Psoas muscle (tissue), 7 donors: ENCODE measurements at regions not wholly inside any gene's neighbourhood (a gene's known extent, or its start where the extent isn't known, plus 50 kb on each side); places are given as distances from the start of the nearest gene placed in this dataset.
"Not testable (repeated sequence)": the region's sequence is repeated elsewhere in the genome, so short reads cannot be mapped to it uniquely, and the experiment has no call there.

Experiments used
- ATAC-seq, 4 donors: fragments of 200-7000 bp; cut with Tn5 transposase; one replicate each; pipeline ENCODE4 v1.9.1; 2020; ENCODE audit warnings: moderate library complexity in 3 of 4, mild to moderate bottlenecking in 2 of 4
- DNase-seq, 2 donors: peaks; one replicate each; pipeline ENCODE4 v3.0.0-alpha.2; 2020
- H3K27ac ChIP-seq: fragments of 200-600 bp; one replicate; pipeline ENCODE4 v1.8.0; 2022
- H3K27me3 ChIP-seq, 3 donors: fragments of 200-600 bp in 1 of 3; one replicate each; pipeline versions ENCODE4 v1.6.1 to v1.8.0; 2013 to 2022; ENCODE audit warnings: low read length in 2 of 3, mild to moderate bottlenecking in 2 of 3, moderate library complexity in 1 of 3; ENCODE audit not compliant: insufficient read depth in 3 of 3
- H3K36me3 ChIP-seq, 2 donors: fragments of 200-600 bp in 1 of 2; one replicate each; pipeline versions ENCODE4 v1.6.1 to v1.8.0; 2013 to 2022; ENCODE audit warnings: low read depth in 1 of 2, mild to moderate bottlenecking in 1 of 2, moderate library complexity in 1 of 2; ENCODE audit not compliant: insufficient read depth in 1 of 2
- H3K4me1 ChIP-seq: fragments of 200-600 bp; one replicate; pipeline ENCODE4 v1.8.0; 2022
- H3K4me3 ChIP-seq: fragments of 200-600 bp; one replicate; pipeline ENCODE4 v1.8.0; 2022; ENCODE audit warnings: mild to moderate bottlenecking
- H3K9me3 ChIP-seq: fragments of 200-600 bp; one replicate; pipeline ENCODE4 v1.8.0; 2022
- WGBS, 3 donors: extraction: QIAGEN DNeasy Blood & Tissue Kit; methylation state at CpG; one replicate each; pipeline versions ENCODE4 v1.1.6 to v1.1.7; 2013; 5-methylcytosine and 5-hydroxymethylcytosine counted together
- intact Hi-C, 2 donors: fragments of 100-400 bp; cut with DNase I; formaldehyde crosslinking; loops; one replicate each; pipeline versions ENCODE4 v1.11.0 to v1.14.2; 2022
- TF ChIP-seq, protein P1 (sequence below): fragments of 200-600 bp; IDR thresholded peaks from one replicate; pipeline ENCODE4 v1.8.0; 2022; ENCODE audit warnings: antibody characterized with exemption
- donor health status: healthy with polysubstance abuse.
- donor health status: DM: no; HTN: no; CAD: no; lungs with moderate emphysema.
- donor health status: Bipolar disorder and iron deficiency.
- donor health status: healthy.
- donor health status: DM: yes; HTN: yes; CAD: no.
- donor health status: DM: no; HTN: no; CAD: no.
- donor health status: DM: yes; HTN: yes; CAD: no.

DNA sequence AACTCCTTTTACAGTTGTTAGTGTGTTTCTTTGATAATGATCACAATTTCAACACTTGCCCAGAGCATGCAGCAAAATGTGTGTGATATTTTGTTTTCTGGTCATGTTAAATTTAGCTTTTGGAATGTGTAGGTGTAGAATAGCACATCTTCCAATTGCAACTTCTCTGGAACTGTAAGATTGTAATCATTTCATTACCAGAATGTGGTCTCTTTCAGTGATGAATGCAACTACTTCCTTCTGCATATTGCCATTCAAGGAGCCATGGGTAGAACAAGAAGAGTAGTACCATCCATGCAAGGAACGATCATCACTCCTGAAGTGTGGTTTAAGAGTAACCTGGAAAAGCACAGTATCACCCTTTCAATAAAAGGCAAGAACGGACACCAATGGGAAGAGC lies 548.8 kb upstream of the ZNF804A start:
- Histone ChIP-seq H3K4me1 (no peaks in the 10 kb centered on the region), H3K36me3 (no peaks in the 10 kb centered on the region), H3K27me3 (no peaks in the 10 kb centered on the region), H3K27ac (no peak overlapping the region), H3K9me3 (no peaks in the 10 kb centered on the region), H3K4me3 (no peak overlapping the region)
- no peak for DNase-seq
- ATAC-seq = no peak
- intact Hi-C loops = no loop called here
- WGBS, 3 donors = 91 to 96% (median 94%) methylated on average over 2 of the region's 2 CpGs
- TF ChIP-seq, protein P1, sequence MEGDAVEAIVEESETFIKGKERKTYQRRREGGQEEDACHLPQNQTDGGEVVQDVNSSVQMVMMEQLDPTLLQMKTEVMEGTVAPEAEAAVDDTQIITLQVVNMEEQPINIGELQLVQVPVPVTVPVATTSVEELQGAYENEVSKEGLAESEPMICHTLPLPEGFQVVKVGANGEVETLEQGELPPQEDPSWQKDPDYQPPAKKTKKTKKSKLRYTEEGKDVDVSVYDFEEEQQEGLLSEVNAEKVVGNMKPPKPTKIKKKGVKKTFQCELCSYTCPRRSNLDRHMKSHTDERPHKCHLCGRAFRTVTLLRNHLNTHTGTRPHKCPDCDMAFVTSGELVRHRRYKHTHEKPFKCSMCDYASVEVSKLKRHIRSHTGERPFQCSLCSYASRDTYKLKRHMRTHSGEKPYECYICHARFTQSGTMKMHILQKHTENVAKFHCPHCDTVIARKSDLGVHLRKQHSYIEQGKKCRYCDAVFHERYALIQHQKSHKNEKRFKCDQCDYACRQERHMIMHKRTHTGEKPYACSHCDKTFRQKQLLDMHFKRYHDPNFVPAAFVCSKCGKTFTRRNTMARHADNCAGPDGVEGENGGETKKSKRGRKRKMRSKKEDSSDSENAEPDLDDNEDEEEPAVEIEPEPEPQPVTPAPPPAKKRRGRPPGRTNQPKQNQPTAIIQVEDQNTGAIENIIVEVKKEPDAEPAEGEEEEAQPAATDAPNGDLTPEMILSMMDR = no peak

DNA sequence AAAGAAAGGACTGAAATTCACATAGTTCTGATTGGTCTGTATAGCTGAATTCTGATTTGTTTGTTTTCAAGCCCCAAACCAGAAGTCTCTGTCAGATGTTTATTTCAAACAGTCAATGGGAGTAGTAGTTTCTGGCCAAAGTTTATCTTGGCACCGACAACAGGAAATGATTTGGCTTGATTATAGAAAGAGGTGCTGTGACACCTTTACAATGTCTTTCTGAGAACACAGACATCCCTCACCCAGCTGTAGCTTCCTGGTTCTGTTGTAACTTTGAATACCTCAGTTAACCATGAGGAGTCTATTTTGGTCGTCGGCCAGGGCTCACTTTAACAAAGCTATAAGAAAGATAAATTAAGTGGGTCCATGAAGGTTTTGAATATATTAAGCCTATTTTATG lies 545.0 kb upstream of the ZNF804A start:
- TF ChIP-seq, protein P1 = no peak

DNA sequence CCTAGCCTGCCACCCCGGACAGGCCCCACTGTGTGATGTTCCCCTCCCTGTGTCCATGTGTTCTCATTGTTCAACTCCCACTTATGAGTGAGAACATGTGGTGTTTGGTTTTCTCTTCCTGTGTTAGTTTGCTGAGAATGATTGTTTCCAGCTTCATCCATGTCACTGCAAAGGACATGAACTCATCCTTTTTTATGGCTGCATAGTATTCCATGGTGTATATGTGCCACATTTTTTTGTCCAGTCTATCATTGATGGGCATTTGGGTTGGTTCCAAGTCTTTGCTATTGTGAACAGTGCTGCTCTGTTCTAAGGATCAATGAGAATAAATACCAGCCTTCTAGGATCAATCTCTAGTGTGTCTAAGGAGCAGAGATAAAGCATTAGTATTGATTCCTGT lies 543.9 kb upstream of the ZNF804A start:
- H3K27ac ChIP-seq, H3K4me1 ChIP-seq, H3K4me3 ChIP-seq, DNase-seq, intact Hi-C loops, ATAC-seq, H3K27me3 ChIP-seq, H3K36me3 ChIP-seq, H3K9me3 ChIP-seq: not testable (repeated sequence)
- WGBS, 3 donors = 93 to 100% (median 100%) methylated on average over 1 of the region's 1 CpG

More for the DNA sequence above, 545.0 kb upstream of the ZNF804A start:
- ATAC-seq = no peak
- WGBS, 3 donors = 62 to 71% (median 67%) methylated on average over 3 of the region's 3 CpGs
- Histone ChIP-seq H3K4me3 (no peak overlapping the region), H3K9me3 (no peaks in the 10 kb centered on the region), H3K4me1 (no peaks in the 10 kb centered on the region), H3K36me3 (no peaks in the 10 kb centered on the region), H3K27ac (no peak overlapping the region), H3K27me3 (no peaks in the 10 kb centered on the region)
- intact Hi-C loops = no loop called here
- DNase-seq = no peak

DNA sequence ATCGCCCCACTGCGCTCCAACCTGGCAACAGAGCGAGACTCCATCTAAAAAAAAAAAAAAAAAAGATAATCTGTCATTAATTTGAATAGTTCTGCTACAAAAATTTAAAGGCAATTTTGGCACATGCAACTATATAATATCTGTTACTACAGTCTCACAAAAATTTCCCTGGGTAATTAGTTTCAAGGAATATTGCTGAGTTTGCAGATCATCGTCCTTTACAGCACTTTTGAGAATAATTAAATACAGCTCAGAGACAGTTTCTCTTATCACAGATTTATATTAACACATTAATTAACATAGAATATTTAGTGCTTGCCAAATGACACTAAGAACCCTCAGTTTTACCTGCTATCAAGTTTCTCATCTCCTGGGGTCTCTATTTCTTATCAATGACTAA lies 540.4 kb upstream of the ZNF804A start:
- DNase-seq = no peak
- ATAC-seq = no peak
- Histone ChIP-seq H3K27me3 (no peaks in the 10 kb centered on the region), H3K27ac (no peak overlapping the region), H3K9me3 (no peaks in the 10 kb centered on the region), H3K36me3 (no peaks in the 10 kb centered on the region), H3K4me1 (no peaks in the 10 kb centered on the region), H3K4me3 (no peak overlapping the region)
- intact Hi-C loops = no loop called here
- WGBS, 3 donors = 81 to 86% (median 81%) methylated on average over 4 of the region's 4 CpGs
- TF ChIP-seq, protein P1 = no peak

DNA sequence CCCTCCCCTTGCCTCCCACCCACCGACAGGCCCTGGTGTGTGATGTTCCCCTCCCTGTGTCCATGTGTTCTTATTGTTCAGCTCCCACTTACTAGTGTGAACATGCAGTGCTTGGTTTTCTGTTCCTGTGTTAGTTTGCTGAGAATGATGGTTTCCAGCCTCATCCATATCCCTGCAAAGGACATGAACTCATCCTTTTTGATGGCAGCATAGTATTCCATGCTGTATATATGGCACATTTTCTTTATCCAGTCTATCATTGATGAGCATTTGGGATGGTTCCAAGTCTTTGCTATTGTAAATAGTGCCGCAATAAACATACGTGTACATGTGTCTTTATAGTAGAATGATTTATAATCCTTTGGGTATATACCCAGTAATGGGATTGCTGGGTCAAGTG lies 538.1 kb upstream of the ZNF804A start:
- ATAC-seq, H3K36me3 ChIP-seq, DNase-seq, H3K4me3 ChIP-seq, H3K27me3 ChIP-seq, H3K4me1 ChIP-seq, intact Hi-C loops, H3K27ac ChIP-seq, H3K9me3 ChIP-seq: not testable (repeated sequence)
- 94 to 95% (median 94%) methylated on average over 3 of the region's 3 CpGs for WGBS, 3 donors

DNA sequence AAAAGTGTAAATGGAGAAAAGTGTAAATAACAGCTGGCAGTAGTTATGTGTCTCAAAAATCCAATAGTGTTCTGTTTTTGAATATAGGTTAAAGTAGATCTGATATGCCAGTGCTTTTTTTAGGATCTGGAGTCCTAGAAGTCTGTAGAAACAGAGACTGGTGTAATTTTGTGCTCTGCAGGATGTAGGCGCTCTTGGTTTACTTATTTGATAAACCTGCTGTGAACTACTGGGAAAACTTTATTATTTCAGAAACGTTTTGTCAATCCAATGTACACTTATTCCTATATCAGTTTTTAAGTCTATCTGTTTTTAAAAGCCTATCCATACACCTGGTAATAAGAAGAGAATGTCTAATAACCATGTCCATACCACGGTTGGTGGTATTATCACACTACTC lies 530.8 kb upstream of the ZNF804A start:
- H3K4me1 ChIP-seq = no peaks in the 10 kb centered on the region
- no peaks in the 10 kb centered on the region for H3K27me3 ChIP-seq
- no peaks in the 10 kb centered on the region for H3K9me3 ChIP-seq
- DNase-seq (no peak), ATAC-seq (no peak)
- TF ChIP-seq, protein P1 = no peak
- no peaks in the 10 kb centered on the region for H3K36me3 ChIP-seq
- H3K27ac ChIP-seq = no peak overlapping the region
- H3K4me3 ChIP-seq = no peak overlapping the region
- WGBS, 3 donors = 49 to 60% (median 53%) methylated on average over 3 of the region's 3 CpGs
- intact Hi-C loops = no loop called here
